ENCODE measurements at regions not wholly inside any gene's neighbourhood (a gene's known extent, or its start where the extent isn't known, plus 50 kb on each side); places are given as distances from the start of the nearest gene placed in this dataset.

DNA sequence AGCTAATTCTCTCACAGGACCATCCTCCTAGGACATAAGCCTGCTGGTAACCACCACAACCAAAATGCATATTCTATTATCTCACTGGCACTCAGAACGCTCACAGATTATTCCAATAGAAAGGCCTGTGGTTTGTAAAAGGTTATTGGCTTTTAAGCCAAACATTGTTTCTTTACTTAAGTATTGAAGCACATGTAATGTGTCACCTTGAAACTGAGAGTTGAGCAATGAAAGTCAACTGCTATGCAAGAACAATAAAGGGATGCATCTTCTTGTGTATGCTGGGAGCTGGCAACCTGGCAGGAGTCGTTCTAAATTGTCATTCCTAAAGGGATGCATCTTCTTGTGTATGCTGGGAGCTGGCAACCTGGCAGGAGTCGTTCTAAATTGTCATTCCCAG, 298.6 kb upstream of the DNAJC19 start:
- TF ChIP-seq TAF1 (IDR thresholded peaks at IDR 0.05; ENCODE audit: low read depth) (no peak), TEAD4 (IDR thresholded peaks at IDR 0.05) (no peak), CREB1 (IDR thresholded peaks at IDR 0.05; ENCODE audit: low read depth) (no peak), TCF12 (IDR thresholded peaks at IDR 0.05; ENCODE audit: low read depth) (no peak), RAD21 (IDR thresholded peaks at IDR 0.05; ENCODE audit: low read depth) (no peak), EP300 (IDR thresholded peaks at IDR 0.05; ENCODE audit: borderline replicate concordance) (no peak), CEBPB (IDR thresholded peaks at IDR 0.05) (no peak), EGR1 (IDR thresholded peaks at IDR 0.05) (no peak)
- TF ChIP-seq, protein P1, sequence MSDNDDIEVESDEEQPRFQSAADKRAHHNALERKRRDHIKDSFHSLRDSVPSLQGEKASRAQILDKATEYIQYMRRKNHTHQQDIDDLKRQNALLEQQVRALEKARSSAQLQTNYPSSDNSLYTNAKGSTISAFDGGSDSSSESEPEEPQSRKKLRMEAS (IDR thresholded peaks at IDR 0.05), result no peak
- TF ChIP-seq, protein P2, sequence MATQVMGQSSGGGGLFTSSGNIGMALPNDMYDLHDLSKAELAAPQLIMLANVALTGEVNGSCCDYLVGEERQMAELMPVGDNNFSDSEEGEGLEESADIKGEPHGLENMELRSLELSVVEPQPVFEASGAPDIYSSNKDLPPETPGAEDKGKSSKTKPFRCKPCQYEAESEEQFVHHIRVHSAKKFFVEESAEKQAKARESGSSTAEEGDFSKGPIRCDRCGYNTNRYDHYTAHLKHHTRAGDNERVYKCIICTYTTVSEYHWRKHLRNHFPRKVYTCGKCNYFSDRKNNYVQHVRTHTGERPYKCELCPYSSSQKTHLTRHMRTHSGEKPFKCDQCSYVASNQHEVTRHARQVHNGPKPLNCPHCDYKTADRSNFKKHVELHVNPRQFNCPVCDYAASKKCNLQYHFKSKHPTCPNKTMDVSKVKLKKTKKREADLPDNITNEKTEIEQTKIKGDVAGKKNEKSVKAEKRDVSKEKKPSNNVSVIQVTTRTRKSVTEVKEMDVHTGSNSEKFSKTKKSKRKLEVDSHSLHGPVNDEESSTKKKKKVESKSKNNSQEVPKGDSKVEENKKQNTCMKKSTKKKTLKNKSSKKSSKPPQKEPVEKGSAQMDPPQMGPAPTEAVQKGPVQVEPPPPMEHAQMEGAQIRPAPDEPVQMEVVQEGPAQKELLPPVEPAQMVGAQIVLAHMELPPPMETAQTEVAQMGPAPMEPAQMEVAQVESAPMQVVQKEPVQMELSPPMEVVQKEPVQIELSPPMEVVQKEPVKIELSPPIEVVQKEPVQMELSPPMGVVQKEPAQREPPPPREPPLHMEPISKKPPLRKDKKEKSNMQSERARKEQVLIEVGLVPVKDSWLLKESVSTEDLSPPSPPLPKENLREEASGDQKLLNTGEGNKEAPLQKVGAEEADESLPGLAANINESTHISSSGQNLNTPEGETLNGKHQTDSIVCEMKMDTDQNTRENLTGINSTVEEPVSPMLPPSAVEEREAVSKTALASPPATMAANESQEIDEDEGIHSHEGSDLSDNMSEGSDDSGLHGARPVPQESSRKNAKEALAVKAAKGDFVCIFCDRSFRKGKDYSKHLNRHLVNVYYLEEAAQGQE (IDR thresholded peaks at IDR 0.05; ENCODE audit: low read depth), result no peak
